GM20000 (cell line): ENCODE measurements at regions not wholly inside any gene's neighbourhood (a gene's known extent, or its start where the extent isn't known, plus 50 kb on each side); places are given as distances from the start of the nearest gene placed in this dataset.

Experiments
- DNase-seq: peaks from one replicate; pipeline ENCODE4 v3.0.0; 2012; ENCODE audit warnings: low spot score
- TF ChIP-seq, protein P1 (sequence below): IDR thresholded peaks from 2 replicates; pipeline ENCODE4 v1.5.1; 2012; ENCODE audit warnings: mild to moderate bottlenecking, control low read depth; ENCODE audit errors: extremely low read depth, missing control alignments

DNA sequence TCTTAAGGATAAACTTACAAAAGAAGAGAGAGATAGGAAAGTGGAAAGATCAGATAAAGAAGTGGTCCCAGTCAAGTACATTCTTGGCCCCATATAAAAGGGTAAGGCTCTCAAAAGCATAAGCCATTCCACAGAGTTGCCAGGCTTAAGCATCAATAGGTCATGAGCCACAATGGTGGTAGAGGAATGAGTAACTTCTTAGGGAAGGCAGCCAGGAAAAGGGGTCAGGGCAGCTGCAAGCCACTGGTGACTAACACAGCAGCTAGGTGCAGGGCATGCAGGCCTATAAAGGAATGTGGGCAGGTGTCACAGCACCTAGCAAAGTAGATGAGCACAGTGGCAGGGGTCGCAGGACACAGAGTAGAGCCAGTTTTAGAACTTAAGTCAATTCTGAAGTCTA, 302.6 kb upstream of the FAT3 start:
- DNase-seq: no peak
- TF ChIP-seq, protein P1, sequence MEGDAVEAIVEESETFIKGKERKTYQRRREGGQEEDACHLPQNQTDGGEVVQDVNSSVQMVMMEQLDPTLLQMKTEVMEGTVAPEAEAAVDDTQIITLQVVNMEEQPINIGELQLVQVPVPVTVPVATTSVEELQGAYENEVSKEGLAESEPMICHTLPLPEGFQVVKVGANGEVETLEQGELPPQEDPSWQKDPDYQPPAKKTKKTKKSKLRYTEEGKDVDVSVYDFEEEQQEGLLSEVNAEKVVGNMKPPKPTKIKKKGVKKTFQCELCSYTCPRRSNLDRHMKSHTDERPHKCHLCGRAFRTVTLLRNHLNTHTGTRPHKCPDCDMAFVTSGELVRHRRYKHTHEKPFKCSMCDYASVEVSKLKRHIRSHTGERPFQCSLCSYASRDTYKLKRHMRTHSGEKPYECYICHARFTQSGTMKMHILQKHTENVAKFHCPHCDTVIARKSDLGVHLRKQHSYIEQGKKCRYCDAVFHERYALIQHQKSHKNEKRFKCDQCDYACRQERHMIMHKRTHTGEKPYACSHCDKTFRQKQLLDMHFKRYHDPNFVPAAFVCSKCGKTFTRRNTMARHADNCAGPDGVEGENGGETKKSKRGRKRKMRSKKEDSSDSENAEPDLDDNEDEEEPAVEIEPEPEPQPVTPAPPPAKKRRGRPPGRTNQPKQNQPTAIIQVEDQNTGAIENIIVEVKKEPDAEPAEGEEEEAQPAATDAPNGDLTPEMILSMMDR: no peak

DNA sequence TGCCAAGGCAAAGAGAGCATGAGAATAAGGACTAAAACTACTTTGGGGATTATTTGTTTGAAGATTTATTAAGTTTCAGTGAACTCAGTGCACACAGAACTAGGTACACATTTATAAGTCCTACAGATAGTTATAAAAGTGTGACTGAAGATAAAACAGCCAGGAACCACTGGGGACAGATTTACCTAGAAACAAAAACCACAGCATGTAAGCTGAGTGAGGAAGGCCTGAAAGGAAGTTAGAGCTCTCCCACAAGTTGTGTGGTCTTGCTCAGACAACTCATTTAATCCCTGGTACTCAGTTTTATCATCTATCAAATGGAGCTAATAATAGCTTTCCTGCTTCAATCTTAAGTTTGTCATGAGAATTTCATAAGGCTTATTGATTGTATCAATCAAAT, 311.2 kb upstream of the FAT3 start:
- DNase-seq: no peak
- TF ChIP-seq, protein P1: no peak

DNA sequence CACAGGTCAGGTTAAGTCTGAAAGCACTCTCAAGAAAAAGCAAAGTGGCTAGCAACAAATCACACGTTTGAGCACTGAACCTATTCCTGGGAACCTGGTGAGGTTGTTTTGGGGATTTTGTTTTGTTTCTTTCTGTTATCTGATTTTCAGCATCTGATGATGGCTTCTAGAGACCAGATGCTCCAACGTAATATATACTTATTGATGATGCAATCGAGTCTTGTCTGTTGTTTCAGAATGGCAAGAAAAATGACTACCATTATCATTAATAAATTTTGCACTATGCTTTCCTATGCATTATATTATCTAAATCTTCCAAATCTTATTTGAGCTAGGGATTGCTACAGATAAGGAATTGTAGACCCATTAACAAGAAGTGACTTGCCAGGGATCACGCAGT, 312.3 kb upstream of the FAT3 start:
- no peak for DNase-seq
- TF ChIP-seq, protein P1: no peak

DNA sequence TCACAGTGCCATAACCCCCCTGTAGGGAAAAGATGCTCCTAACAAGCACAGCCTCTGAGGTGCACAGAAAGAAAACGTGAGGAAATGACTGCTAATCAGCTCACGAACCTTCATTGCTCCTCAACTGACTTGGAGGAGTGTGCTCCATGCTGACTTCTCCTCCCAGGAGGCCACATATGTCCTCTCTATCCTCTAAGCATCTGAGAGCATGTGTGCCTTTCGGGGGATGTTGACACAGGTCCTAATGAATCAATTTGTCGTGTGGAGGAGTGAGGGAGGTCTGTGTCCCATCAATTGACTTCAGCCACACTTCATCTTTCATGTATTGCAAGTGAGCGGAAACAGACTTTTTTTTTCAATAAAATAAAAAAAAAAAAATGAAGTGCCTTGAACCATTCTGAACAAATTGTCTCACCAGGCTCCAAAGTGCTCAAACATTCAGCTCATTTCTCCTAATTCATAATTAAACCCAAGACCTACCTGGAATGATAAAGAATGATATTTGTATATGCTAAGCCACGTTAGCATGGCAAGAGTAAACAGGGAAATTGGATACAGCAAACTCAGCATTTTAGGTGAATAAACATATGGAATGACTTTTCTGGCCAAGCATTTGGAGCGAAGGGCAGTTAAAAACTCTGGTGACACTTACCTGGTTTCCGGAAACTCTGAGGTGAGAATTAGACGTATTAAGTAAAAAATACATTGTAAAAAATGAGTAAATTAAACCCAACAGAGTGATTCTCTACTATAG, 317.6 kb upstream of the FAT3 start:
- DNase-seq: no peak
- TF ChIP-seq, protein P1: no peak

DNA sequence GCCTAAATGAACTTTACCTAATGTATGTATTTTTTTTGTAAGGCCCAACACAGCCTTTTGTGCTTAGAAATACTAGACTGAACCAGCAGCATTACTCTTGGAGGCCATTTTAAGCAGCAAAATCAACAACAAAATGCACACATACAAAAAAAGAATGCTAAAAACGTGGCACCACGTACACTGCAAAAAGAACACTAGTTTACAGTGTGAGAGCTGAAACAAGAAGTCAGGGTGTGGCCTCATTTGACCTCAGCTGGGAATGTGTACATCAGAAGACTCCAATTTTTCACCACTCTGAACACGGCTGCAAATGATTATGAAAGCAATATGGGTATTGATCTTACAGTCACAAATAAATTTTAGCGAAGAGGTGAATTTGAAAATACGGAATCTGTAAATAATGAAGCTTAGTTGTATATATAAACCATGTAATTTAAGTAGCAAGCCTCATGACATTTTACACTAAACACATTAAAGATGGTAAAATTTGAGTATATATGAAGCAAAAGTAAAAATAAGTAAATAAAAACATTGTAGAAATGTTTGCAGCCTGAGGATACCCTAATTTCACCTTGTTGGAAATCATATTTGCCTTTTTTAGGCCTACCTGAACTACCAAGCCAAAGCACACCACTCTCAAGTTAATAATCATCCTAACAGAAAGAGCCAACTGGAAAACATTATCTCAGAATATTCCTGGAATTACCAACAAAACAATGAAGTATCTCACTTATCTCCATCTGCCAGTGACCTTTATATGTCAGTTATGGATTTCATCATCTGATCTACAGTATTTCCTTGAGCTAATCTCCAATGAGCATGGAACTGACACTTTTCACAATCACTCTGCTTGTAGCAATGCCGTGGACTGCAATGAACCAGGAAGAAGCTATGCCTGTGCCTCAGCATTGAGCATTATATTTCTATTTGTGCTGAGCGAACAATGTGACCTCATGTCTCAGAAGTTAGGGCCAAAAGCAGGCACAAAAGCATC, 319.5 kb upstream of the FAT3 start:
- TF ChIP-seq, protein P1: no peak
- DNase-seq: no peak

DNA sequence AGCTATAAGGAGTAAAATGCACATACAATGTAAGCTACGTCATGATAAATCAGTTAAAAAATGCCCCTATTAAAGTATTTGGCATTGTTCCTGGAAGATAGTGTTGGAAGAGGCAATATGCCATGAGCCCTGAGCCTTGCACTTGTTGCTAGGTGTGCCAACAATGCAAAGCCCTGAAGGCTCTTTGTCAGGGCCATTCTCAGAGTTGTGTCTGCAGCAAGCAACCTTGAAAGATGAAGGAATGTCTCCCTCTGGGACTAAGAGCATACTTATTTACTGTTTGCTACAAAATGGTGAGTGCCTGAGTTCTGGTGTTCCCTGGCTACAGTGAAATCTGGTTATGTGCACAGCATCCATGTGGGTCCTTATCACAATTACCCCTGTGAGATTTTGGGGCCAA, 322.3 kb upstream of the FAT3 start:
- no peak for DNase-seq
- TF ChIP-seq, protein P1: no peak

DNA sequence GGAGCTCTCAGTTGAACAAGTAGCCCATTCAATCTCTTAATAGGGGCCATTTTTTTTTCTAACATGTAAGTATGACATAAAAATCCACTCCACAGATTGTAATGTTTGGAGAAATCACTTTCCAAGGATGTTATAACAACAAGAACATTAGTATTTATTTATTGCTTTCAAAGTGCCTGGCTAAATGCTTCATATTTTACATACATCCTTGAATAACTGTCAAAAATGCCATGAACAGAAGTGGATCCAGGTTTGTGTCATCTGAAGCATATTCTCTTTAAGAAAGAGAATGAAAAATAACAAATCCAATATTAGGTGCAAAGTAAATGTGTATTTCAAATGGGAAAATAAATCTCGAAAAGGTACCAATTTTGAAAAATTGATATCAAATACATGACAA, 344.0 kb upstream of the FAT3 start:
- DNase-seq: no peak

More for the DNA sequence above, 344.0 kb upstream of the FAT3 start:
- TF ChIP-seq, protein P1: no peak
